ENCODE measurements at regions not wholly inside any gene's neighbourhood (a gene's known extent, or its start where the extent isn't known, plus 50 kb on each side); places are given as distances from the start of the nearest gene placed in this dataset.

- no peak for DNase-seq (ENCODE audit: low read depth)
Measured at GRCh38 chr15:77786956-77787355, 154.2 kb upstream of the LINGO1 start.

- DNase-seq (ENCODE audit: low read depth), result no peak
Measured at GRCh38 chr15:77786181-77786890, 153.6 kb upstream of the LINGO1 start.

- DNase-seq (ENCODE audit: low read depth), result no peak
Measured at GRCh38 chr15:77784361-77785292, 151.9 kb upstream of the LINGO1 start.

GRCh38 chr15:77783636-77784035 lies 150.9 kb upstream of the LINGO1 start:
- no peak for DNase-seq (ENCODE audit: low read depth)

GRCh38 chr15:77782691-77783090 lies 150.0 kb upstream of the LINGO1 start:
- no peak for DNase-seq (ENCODE audit: low read depth)

GRCh38 chr15:77781946-77782240 lies 149.2 kb upstream of the LINGO1 start:
- DNase-seq (ENCODE audit: low read depth), result no peak

GRCh38 chr15:77781151-77781945 lies 148.6 kb upstream of the LINGO1 start:
- DNase-seq (ENCODE audit: low read depth), result no peak

- no peak for DNase-seq (ENCODE audit: low read depth)
Measured at GRCh38 chr15:77778802-77779201, 146.1 kb upstream of the LINGO1 start.

GRCh38 chr15:77775837-77776236 lies 143.1 kb upstream of the LINGO1 start:
- DNase-seq (ENCODE audit: low read depth), result no peak

- DNase-seq (ENCODE audit: low read depth), result no peak
Measured at GRCh38 chr15:77775373-77775772, 142.7 kb upstream of the LINGO1 start.

- DNase-seq (ENCODE audit: low read depth), result no peak
Measured at GRCh38 chr15:77774350-77774749, 141.6 kb upstream of the LINGO1 start.

- no peak for DNase-seq (ENCODE audit: low read depth)
Measured at GRCh38 chr15:77773903-77774302, 141.2 kb upstream of the LINGO1 start.

- no peak for DNase-seq (ENCODE audit: low read depth)
Measured at GRCh38 chr15:77772641-77773402, 140.1 kb upstream of the LINGO1 start.

- DNase-seq (ENCODE audit: low read depth), result no peak
Measured at GRCh38 chr15:77771616-77772015, 138.9 kb upstream of the LINGO1 start.

GRCh38 chr15:77769700-77770099 lies 137.0 kb upstream of the LINGO1 start:
- DNase-seq (ENCODE audit: low read depth), result no peak

- DNase-seq (ENCODE audit: low read depth), result no peak
Measured at GRCh38 chr15:77768521-77769078, 135.9 kb upstream of the LINGO1 start.

GRCh38 chr15:77768107-77768506 lies 135.4 kb upstream of the LINGO1 start:
- DNase-seq (ENCODE audit: low read depth), result no peak

GRCh38 chr15:77764095-77764494 lies 131.4 kb upstream of the LINGO1 start:
- DNase-seq (ENCODE audit: low read depth), result no peak

GRCh38 chr15:77762747-77763355 lies 130.1 kb upstream of the LINGO1 start:
- DNase-seq (ENCODE audit: low read depth), result no peak

GRCh38 chr15:77759896-77760592 lies 127.3 kb upstream of the LINGO1 start:
- no peak for DNase-seq (ENCODE audit: low read depth)

GRCh38 chr15:77753939-77754338 lies 121.2 kb upstream of the LINGO1 start:
- no peak for DNase-seq (ENCODE audit: low read depth)

Data from stimulated activated CD8-positive, alpha-beta memory T cell treated with anti-CD3 and anti-CD28 coated beads, Interleukin-15, amount 100 ng/mL, for 1 hour (primary cell).